ENCODE measurements at regions not wholly inside any gene's neighbourhood (a gene's known extent, or its start where the extent isn't known, plus 50 kb on each side); places are given as distances from the start of the nearest gene placed in this dataset.
A peak's percentile ranks its signal among the peaks of the same experiment; 100 is the strongest.
"Not testable (repeated sequence)": the region's sequence is repeated elsewhere in the genome, so short reads cannot be mapped to it uniquely, and the experiment has no call there.

- no peak for DNase-seq (ENCODE audit: low spot score)
Measured at GRCh38 chr1:185681034-185681633, 53.1 kb upstream of the HMCN1 start.

- no peak for DNase-seq (ENCODE audit: low spot score)
Measured at GRCh38 chr1:185680453-185680852, 53.7 kb upstream of the HMCN1 start.

GRCh38 chr1:185679220-185679619, 55.0 kb upstream of the HMCN1 start:
- no peak for DNase-seq (ENCODE audit: low spot score)

GRCh38 chr1:185676969-185677368, 57.2 kb upstream of the HMCN1 start:
- DNase-seq (ENCODE audit: low spot score) = no peak

- DNase-seq (ENCODE audit: low spot score) = peak; percentile 19
Measured at GRCh38 chr1:185674201-185674600, 60.0 kb upstream of the HMCN1 start.

- no peak for DNase-seq (ENCODE audit: low spot score)
Measured at GRCh38 chr1:185672719-185673360, 61.4 kb upstream of the HMCN1 start.

GRCh38 chr1:185670187-185670627, 64.0 kb upstream of the HMCN1 start:
- no peak for DNase-seq (ENCODE audit: low spot score)

- no peak for DNase-seq (ENCODE audit: low spot score)
Measured at GRCh38 chr1:185668013-185668412, 66.2 kb upstream of the HMCN1 start.

- no peak for DNase-seq (ENCODE audit: low spot score)
Measured at GRCh38 chr1:185666582-185666981, 67.6 kb upstream of the HMCN1 start.

GRCh38 chr1:185663771-185664296, 70.4 kb upstream of the HMCN1 start:
- no peak for DNase-seq (ENCODE audit: low spot score)

GRCh38 chr1:185663332-185663731, 70.9 kb upstream of the HMCN1 start:
- no peak for DNase-seq (ENCODE audit: low spot score)

GRCh38 chr1:185661971-185662370, 72.2 kb upstream of the HMCN1 start:
- DNase-seq (ENCODE audit: low spot score) = no peak

GRCh38 chr1:185656663-185657062, 77.5 kb upstream of the HMCN1 start:
- no peak for DNase-seq (ENCODE audit: low spot score)

GRCh38 chr1:185654952-185655314, 79.3 kb upstream of the HMCN1 start:
- DNase-seq (ENCODE audit: low spot score) = no peak

GRCh38 chr1:185654199-185654951, 79.8 kb upstream of the HMCN1 start:
- DNase-seq (ENCODE audit: low spot score) = no peak

- no peak for DNase-seq (ENCODE audit: low spot score)
Measured at GRCh38 chr1:185653615-185654014, 80.6 kb upstream of the HMCN1 start.

GRCh38 chr1:185652348-185652747, 81.8 kb upstream of the HMCN1 start:
- no peak for DNase-seq (ENCODE audit: low spot score)

- no peak for DNase-seq (ENCODE audit: low spot score)
Measured at GRCh38 chr1:185650602-185651230, 83.5 kb upstream of the HMCN1 start.

GRCh38 chr1:185648858-185649589, 85.2 kb upstream of the HMCN1 start:
- DNase-seq (ENCODE audit: low spot score) = no peak

GRCh38 chr1:185647597-185648267, 86.5 kb upstream of the HMCN1 start:
- DNase-seq (ENCODE audit: low spot score) = not testable (repeated sequence)

GRCh38 chr1:185646202-185646683, 87.9 kb upstream of the HMCN1 start:
- DNase-seq (ENCODE audit: low spot score) = peak; percentile 60
